Keratinocyte (primary cell): ENCODE measurements at regions not wholly inside any gene's neighbourhood (a gene's known extent, or its start where the extent isn't known, plus 50 kb on each side); places are given as distances from the start of the nearest gene placed in this dataset.

Experiments used
- EZH2 ChIP-seq: IDR thresholded peaks from one replicate; pipeline ENCODE4 v1.6.1; 2012; ENCODE audit warnings: inconsistent platforms, mild to moderate bottlenecking, low read length, moderate library complexity
- TF ChIP-seq, protein P1 (sequence below), 3 experiments: IDR thresholded peaks in 1 of 3; conservative IDR thresholded peaks in 1 of 3; optimal IDR thresholded peaks in 1 of 3; 2 replicates in 2 of 3; 3 replicates in 1 of 3; pipeline versions ENCODE3 to v1.5.1; 2011; ENCODE audit warnings: low read length in 3 of 3, mild to moderate bottlenecking in 3 of 3, moderate library complexity in 2 of 3, control low read depth in 1 of 3, inconsistent platforms in 1 of 3; ENCODE audit not compliant: insufficient read depth in 2 of 3; ENCODE audit errors: extremely low read depth in 1 of 3

- TF ChIP-seq, protein P1, sequence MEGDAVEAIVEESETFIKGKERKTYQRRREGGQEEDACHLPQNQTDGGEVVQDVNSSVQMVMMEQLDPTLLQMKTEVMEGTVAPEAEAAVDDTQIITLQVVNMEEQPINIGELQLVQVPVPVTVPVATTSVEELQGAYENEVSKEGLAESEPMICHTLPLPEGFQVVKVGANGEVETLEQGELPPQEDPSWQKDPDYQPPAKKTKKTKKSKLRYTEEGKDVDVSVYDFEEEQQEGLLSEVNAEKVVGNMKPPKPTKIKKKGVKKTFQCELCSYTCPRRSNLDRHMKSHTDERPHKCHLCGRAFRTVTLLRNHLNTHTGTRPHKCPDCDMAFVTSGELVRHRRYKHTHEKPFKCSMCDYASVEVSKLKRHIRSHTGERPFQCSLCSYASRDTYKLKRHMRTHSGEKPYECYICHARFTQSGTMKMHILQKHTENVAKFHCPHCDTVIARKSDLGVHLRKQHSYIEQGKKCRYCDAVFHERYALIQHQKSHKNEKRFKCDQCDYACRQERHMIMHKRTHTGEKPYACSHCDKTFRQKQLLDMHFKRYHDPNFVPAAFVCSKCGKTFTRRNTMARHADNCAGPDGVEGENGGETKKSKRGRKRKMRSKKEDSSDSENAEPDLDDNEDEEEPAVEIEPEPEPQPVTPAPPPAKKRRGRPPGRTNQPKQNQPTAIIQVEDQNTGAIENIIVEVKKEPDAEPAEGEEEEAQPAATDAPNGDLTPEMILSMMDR (optimal IDR thresholded peaks at IDR 0.05 in 1 of 3, IDR thresholded peaks at IDR 0.05 in 1 of 3, conservative IDR thresholded peaks at IDR 0.05 in 1 of 3; ENCODE audit: extremely low read depth in 1 of 3, insufficient read depth in 2 of 3, low read length in 3 of 3), result no peak
- no peak for TF ChIP-seq EZH2
These were observed 447.5 kb downstream of the AACS start for GRCh38 chr12:125512541-125513298.
